IMR-90 (cell line): ENCODE measurements at regions not wholly inside any gene's neighbourhood (a gene's known extent, or its start where the extent isn't known, plus 50 kb on each side); places are given as distances from the start of the nearest gene placed in this dataset.

Experiments used
- ATAC-seq: fragments of 200-7000 bp; cut with Tn5 transposase; 2 replicates; pipeline ENCODE4 v1.9.1; 2020; ENCODE audit warnings: low read depth, mild to moderate bottlenecking, moderate library complexity
- BruUV-seq: library from RNA; stranded (reverse); fragments of 400-500 nt; replicated peaks from 2 replicates; lab custom pipeline; 2021; lab: Mats Ljungman, UMichigan
- CTCF ChIA-PET: fragments of 300-600 bp; formaldehyde crosslinking; extraction: SDS; loops from one replicate; lab custom pipeline; 2021; ENCODE audit warnings: antibody characterized with exemption; lab: Yijun Ruan, JAX
- POLR2A ChIA-PET: fragments of 300-600 bp; sonication (Branson Sonifier 250); formaldehyde crosslinking; loops from one replicate; lab custom pipeline; 2022; ENCODE audit warnings: antibody characterized with exemption; ENCODE audit not compliant: unreplicated experiment; lab: Charles Lee
- DNase-seq: peaks from one replicate; pipeline ENCODE4 v3.0.0; 2013
- H2AFZ ChIP-seq: replicated peaks from 2 replicates; pipeline ENCODE3; 2013; ENCODE audit warnings: low read length, mild to moderate bottlenecking; ENCODE audit not compliant: poor library complexity
- H2AK5ac ChIP-seq: 2 replicates; pipeline ENCODE4 v1.6.1; 2013; ENCODE audit warnings: low read depth, low read length, inconsistent platforms
- H2AK9ac ChIP-seq: replicated peaks from 2 replicates; pipeline ENCODE3; 2013; ENCODE audit warnings: mild to moderate bottlenecking, low read depth, low read length, moderate library complexity; ENCODE audit not compliant: poor library complexity
- H2BK120ac ChIP-seq: 2 replicates; pipeline ENCODE4 v1.6.1; 2013; ENCODE audit warnings: low read depth, low read length, inconsistent platforms
- H2BK15ac ChIP-seq: 3 replicates; pipeline ENCODE4 v1.6.1; 2013; ENCODE audit warnings: low read depth, low read length, inconsistent platforms
- H2BK20ac ChIP-seq: 2 replicates; pipeline ENCODE4 v1.6.1; 2013; ENCODE audit warnings: low read depth, mild to moderate bottlenecking, inconsistent platforms, low read length, moderate library complexity
- H2BK5ac ChIP-seq: 2 replicates; pipeline ENCODE4 v1.6.1; 2013; ENCODE audit warnings: mild to moderate bottlenecking, low read depth, low read length, inconsistent platforms; ENCODE audit not compliant: poor library complexity, severe bottlenecking
- H3K14ac ChIP-seq: replicated peaks from 2 replicates; pipeline ENCODE4 v1.6.1; 2013; ENCODE audit warnings: low read depth, low read length, inconsistent platforms
- H3K18ac ChIP-seq: 2 replicates; pipeline ENCODE4 v1.6.1; 2013; ENCODE audit warnings: low read depth, low read length, control low read depth
- H3K23ac ChIP-seq: 2 replicates; pipeline ENCODE4 v1.6.1; 2013; ENCODE audit warnings: low read depth, low read length, inconsistent platforms
- H3K27ac ChIP-seq: 2 replicates; pipeline ENCODE4 v1.5.1; 2013; ENCODE audit warnings: mild to moderate bottlenecking, control low read depth, low read length; ENCODE audit not compliant: insufficient read depth
- H3K27me3 ChIP-seq: 2 replicates; pipeline ENCODE4 v1.6.1; 2013; ENCODE audit warnings: low read length; ENCODE audit not compliant: control insufficient read depth, insufficient read depth
- H3K36me3 ChIP-seq: 2 replicates; pipeline ENCODE4 v1.6.1; 2013; ENCODE audit warnings: low read length, mixed read lengths; ENCODE audit not compliant: control insufficient read depth, insufficient read depth
- H3K4ac ChIP-seq: 2 replicates; pipeline ENCODE4 v1.6.1; 2013; ENCODE audit warnings: low read depth, low read length, inconsistent platforms
- H3K4me1 ChIP-seq: 2 replicates; pipeline ENCODE4 v1.6.1; 2013; ENCODE audit warnings: low read length, mixed read lengths; ENCODE audit not compliant: control insufficient read depth, insufficient read depth
- H3K4me2 ChIP-seq: 2 replicates; pipeline ENCODE4 v1.6.1; 2013; ENCODE audit warnings: low read depth, mild to moderate bottlenecking, control low read depth, low read length, moderate library complexity
- H3K4me3 ChIP-seq: 2 replicates; pipeline ENCODE4 v1.5.1; 2013; ENCODE audit warnings: low read depth, mild to moderate bottlenecking, control low read depth, low read length, moderate library complexity; ENCODE audit not compliant: insufficient read depth
- H3K56ac ChIP-seq: 2 replicates; pipeline ENCODE4 v1.6.1; 2013; ENCODE audit warnings: low read length, inconsistent platforms; ENCODE audit not compliant: insufficient read depth; ENCODE audit errors: extremely low read depth
- H3K79me1 ChIP-seq, 2 experiments: 2 replicates each; pipeline ENCODE4 v1.6.1; 2013; ENCODE audit warnings: low read length in 2 of 2, inconsistent platforms in 1 of 2, low read depth in 1 of 2
- H3K9ac ChIP-seq: 2 replicates; pipeline ENCODE4 v1.6.1; 2013; ENCODE audit warnings: low read depth, low read length, control low read depth
- H3K9me1 ChIP-seq: 2 replicates; pipeline ENCODE4 v1.6.1; 2013; ENCODE audit warnings: low read length, inconsistent platforms; ENCODE audit not compliant: insufficient read depth
- H3K9me3 ChIP-seq: 2 replicates; pipeline ENCODE4 v1.6.1; 2013; ENCODE audit warnings: low read length; ENCODE audit not compliant: control insufficient read depth, insufficient read depth
- H4K20me1 ChIP-seq: 2 replicates; pipeline ENCODE4 v1.6.1; 2013; ENCODE audit warnings: low read length, inconsistent platforms; ENCODE audit not compliant: insufficient read depth
- H4K5ac ChIP-seq: 2 replicates; pipeline ENCODE4 v1.6.1; 2013; ENCODE audit warnings: mild to moderate bottlenecking, low read depth, low read length, control low read depth
- H4K8ac ChIP-seq, 2 experiments: 2 replicates each; pipeline ENCODE4 v1.6.1; 2013; ENCODE audit warnings: low read depth in 2 of 2, low read length in 2 of 2, control low read depth in 1 of 2, inconsistent platforms in 1 of 2
- H4K91ac ChIP-seq: 2 replicates; pipeline ENCODE4 v1.6.1; 2013; ENCODE audit warnings: low read depth, low read length, inconsistent platforms; ENCODE audit not compliant: insufficient read depth
- MAFK ChIP-seq: IDR thresholded peaks from 2 replicates; pipeline ENCODE4 v1.6.1; 2012; ENCODE audit warnings: low read depth, low read length, improper control_type of control experiment
- WGBS, 2 experiments: methylation state at CpG; one replicate each; pipeline versions ENCODE4 v1.1.5 to v1.1.7; 2013; ENCODE audit warnings: missing lambda C conversion rate in 2 of 2; ENCODE audit not compliant: insufficient read length in 1 of 2; ENCODE audit errors: extremely low coverage in 2 of 2; 5-methylcytosine and 5-hydroxymethylcytosine counted together
- dilution Hi-C: fragments of 300-500 bp; cut with HindIII; formaldehyde crosslinking; loops from one replicate; pipeline ENCODE4 v1.14.3; 2018; ENCODE audit warnings: low sequenced_read_pairs; ENCODE audit not compliant: unreplicated experiment
- in situ Hi-C: fragments of 300-500 bp; cut with MboI; formaldehyde crosslinking; loops from 3 replicates; pipeline ENCODE4 v1.14.3; 2019; ENCODE audit warnings: low sequenced_read_pairs, inconsistent platforms, mixed read lengths
- intact Hi-C: fragments of 100-400 bp; cut with micrococcal nuclease; formaldehyde crosslinking; loops from 2 replicates; pipeline ENCODE4 v1.10.0; 2022

- H2AK9ac ChIP-seq, result no peak overlapping the region
- CTCF ChIA-PET, result no interaction called here
- no peak for TF ChIP-seq MAFK
- H3K18ac ChIP-seq, result no peak overlapping the region
- no peak overlapping the region for H2BK120ac ChIP-seq
- in situ Hi-C loops (no loop called here), intact Hi-C loops (no loop called here), dilution Hi-C loops (no loop called here)
- H3K36me3 ChIP-seq, result no peaks in the 10 kb centered on the region
- no peak overlapping the region for H2BK15ac ChIP-seq
- no peak overlapping the region for H3K23ac ChIP-seq
- H3K9ac ChIP-seq, result no peak overlapping the region
- no peak overlapping the region for H2AK5ac ChIP-seq
- no peaks in the 10 kb centered on the region for H3K9me1 ChIP-seq
- no peak overlapping the region for H2AFZ ChIP-seq
- DNase-seq (no peak), ATAC-seq (no peak)
- no peaks in the 10 kb centered on the region for H3K79me1 ChIP-seq
- H3K4me1 ChIP-seq, result peaks cover 3% of the 10 kb centered on the region; the same call in 1 of the 2 replicates
- no peak overlapping the region for H4K91ac ChIP-seq
- no peak overlapping the region for H3K4me2 ChIP-seq
- no peaks in the 10 kb centered on the region for H4K20me1 ChIP-seq
- H2BK20ac ChIP-seq, result no peak overlapping the region
- no peak overlapping the region for H3K4me3 ChIP-seq
- no peak overlapping the region for H4K8ac ChIP-seq
- H2BK5ac ChIP-seq, result no peak overlapping the region
- BruUV-seq, result no TSS peak
- H3K14ac ChIP-seq, result no peak overlapping the region
- WGBS, 2 experiments, result 52% methylated on average over 2 of the region's 3 CpGs; no CpG with 5 or more reads in 1 of the 2 experiments
- POLR2A ChIA-PET, result no interaction called here
- H4K5ac ChIP-seq, result no peak overlapping the region
- no peak overlapping the region for H3K56ac ChIP-seq
- no peak overlapping the region for H3K27ac ChIP-seq
- peaks cover 59% of the 10 kb centered on the region for H3K27me3 ChIP-seq
- H3K9me3 ChIP-seq, result no peaks in the 10 kb centered on the region
- H3K4ac ChIP-seq, result no peak overlapping the region
Observed at GRCh38 chr6:33895296-33895695, 91.5 kb upstream of the MLN start.
